HepG2 (cell line): ENCODE measurements at regions not wholly inside any gene's neighbourhood (a gene's known extent, or its start where the extent isn't known, plus 50 kb on each side); places are given as distances from the start of the nearest gene placed in this dataset.

ENCODE experiments used
- ATAC-seq: fragments of 200-7000 bp; cut with Tn5 transposase; 3 replicates; pipeline ENCODE4 v1.9.1; 2020; ENCODE audit warnings: mild to moderate bottlenecking, moderate library complexity
- BruUV-seq: library from RNA; stranded (reverse); fragments of 400-500 nt; replicated peaks from 2 replicates; lab custom pipeline; 2021; lab: Mats Ljungman, UMichigan
- CTCF ChIA-PET: fragments of 300-600 bp; formaldehyde crosslinking; extraction: SDS; loops from one replicate; lab custom pipeline; 2021; ENCODE audit warnings: low total read pairs, inconsistent platforms, low intra/inter-chr PET ratio; lab: Yijun Ruan, JAX
- POLR2A ChIA-PET: fragments of 350-600 bp; sonication (Branson Sonifier 250); formaldehyde crosslinking; loops from one replicate; lab custom pipeline; 2020; ENCODE audit warnings: antibody characterized with exemption, inconsistent platforms; lab: Yijun Ruan, JAX
- DNase-seq: peaks from one replicate; pipeline ENCODE4 v3.0.0-alpha.2; 2015; ENCODE audit warnings: low spot score
- FAIRE-seq: peaks from 3 replicates; lab custom pipeline; 2011; peaks lifted over from hg19 to GRCh38; lab: Jason Lieb, UNC
- H2AFZ ChIP-seq: one replicate; pipeline ENCODE4 v1.6.1; 2011; ENCODE audit warnings: low read length, inconsistent platforms
- H3K27ac ChIP-seq: fragments of 300-600 bp; 3 replicates; pipeline ENCODE4 v1.8.0; 2011; ENCODE audit warnings: mixed run types, mild to moderate bottlenecking, mixed read lengths, low read length, inconsistent platforms; ENCODE audit not compliant: insufficient read depth; ENCODE audit errors: extremely low read length
- H3K27me3 ChIP-seq, 2 experiments: fragments of 200-600 bp in 1 of 2; 2 replicates in 1 of 2; 3 replicates in 1 of 2; pipeline versions ENCODE4 v1.6.0 to v1.8.0; 2011; ENCODE audit warnings: low read length in 2 of 2, mild to moderate bottlenecking in 2 of 2, moderate library complexity in 2 of 2, inconsistent platforms in 1 of 2; ENCODE audit not compliant: insufficient read depth in 2 of 2, control insufficient read depth in 1 of 2
- H3K36me3 ChIP-seq, 2 experiments: fragments of 200-600 bp in 1 of 2; replicated peaks in 1 of 2; 2 replicates in 1 of 2; 3 replicates in 1 of 2; pipeline versions ENCODE4 v1.5.1 to v1.8.0; 2011; ENCODE audit warnings: low read length in 2 of 2, inconsistent platforms in 1 of 2; ENCODE audit not compliant: insufficient read depth in 2 of 2, control insufficient read depth in 1 of 2
- H3K4me1 ChIP-seq: 2 replicates; pipeline ENCODE4 v1.5.1; 2012; ENCODE audit warnings: low read length, inconsistent platforms; ENCODE audit not compliant: insufficient read depth
- H3K4me2 ChIP-seq: 2 replicates; pipeline ENCODE4 v1.6.0; 2011; ENCODE audit warnings: low read depth, low read length, inconsistent platforms
- H3K4me3 ChIP-seq, 3 experiments: fragments of 200-600 bp in 1 of 3; sonication (generic), shearing (Covaris generic) in 1 of 3; replicated peaks in 1 of 3; 2 replicates each; pipeline ENCODE4 v1.5.1; 2011 to 2016; ENCODE audit warnings: low read length in 3 of 3, inconsistent platforms in 2 of 3, low read depth in 2 of 3, mild to moderate bottlenecking in 2 of 3, control low read depth in 1 of 3, mixed read lengths in 1 of 3; ENCODE audit not compliant: insufficient read depth in 1 of 3
- H3K79me2 ChIP-seq: one replicate; pipeline ENCODE4 v1.6.1; 2011; ENCODE audit warnings: low read length, inconsistent platforms; ENCODE audit not compliant: insufficient read depth
- H3K9ac ChIP-seq: 2 replicates; pipeline ENCODE4 v1.6.0; 2011; ENCODE audit warnings: mild to moderate bottlenecking, low read depth, low read length, inconsistent platforms; ENCODE audit not compliant: insufficient read depth
- H3K9me3 ChIP-seq: 2 replicates; pipeline ENCODE4 v1.5.1; 2012; ENCODE audit warnings: mild to moderate bottlenecking, low read length
- H4K20me1 ChIP-seq: 2 replicates; pipeline ENCODE4 v1.6.0; 2011; ENCODE audit warnings: inconsistent platforms, mild to moderate bottlenecking, low read length, moderate library complexity; ENCODE audit not compliant: insufficient read depth
- ARNT ChIP-seq: fragments of 450-650 bp; IDR thresholded peaks from 2 replicates; pipeline ENCODE4 v1.6.1; 2017
- FOXP1 ChIP-seq, 2 experiments: fragments of 450-650 bp in 1 of 2; IDR thresholded peaks; 2 replicates each; pipeline ENCODE4 v1.6.1; 2017 to 2018; ENCODE audit warnings: antibody characterized with exemption in 1 of 2
- GATA4 ChIP-seq: sonication (generic); IDR thresholded peaks from 2 replicates; pipeline ENCODE4 v1.6.1; 2016; ENCODE audit warnings: antibody characterized with exemption, low read depth, borderline replicate concordance
- HNF4A ChIP-seq: sonication (generic); formaldehyde crosslinking; IDR thresholded peaks from 2 replicates; pipeline ENCODE4 v1.4.0; 2020; ENCODE audit warnings: missing genetic modification reagents
- HNF4G ChIP-seq, 2 experiments: sonication (generic) in 1 of 2; formaldehyde crosslinking in 1 of 2; IDR thresholded peaks; 2 replicates each; pipeline versions ENCODE4 v1.4.0 to v1.6.1; 2011 to 2020; ENCODE audit warnings: borderline replicate concordance in 2 of 2, low read depth in 2 of 2, mild to moderate bottlenecking in 2 of 2, low read length in 1 of 2, missing genetic modification reagents in 1 of 2, moderate library complexity in 1 of 2
- HNRNPH1 ChIP-seq: fragments of 200-400 bp; formaldehyde crosslinking; optimal IDR thresholded peaks from 2 replicates; pipeline ENCODE3; 2017; ENCODE audit warnings: mild to moderate bottlenecking, low read depth, low read length
- IRX3 ChIP-seq: sonication (generic); formaldehyde crosslinking; IDR thresholded peaks from 2 replicates; pipeline ENCODE4 v1.8.1; 2023; ENCODE audit warnings: mild to moderate bottlenecking, low read depth, missing genetic modification reagents, borderline replicate concordance
- KLF15 ChIP-seq: sonication (generic); formaldehyde crosslinking; IDR thresholded peaks from 2 replicates; pipeline ENCODE4 v1.8.1; 2023; ENCODE audit warnings: borderline replicate concordance, mild to moderate bottlenecking, inconsistent platforms, missing genetic modification reagents, mixed read lengths
- MEF2D ChIP-seq: sonication (generic); formaldehyde crosslinking; IDR thresholded peaks from 2 replicates; pipeline ENCODE4 v1.5.1; 2020; ENCODE audit warnings: mild to moderate bottlenecking, missing genetic modification reagents
- NFKB2 ChIP-seq: sonication (generic); formaldehyde crosslinking; IDR thresholded peaks from 2 replicates; pipeline ENCODE4 v1.4.0; 2020; ENCODE audit warnings: missing genetic modification reagents, borderline replicate concordance
- SRSF1 ChIP-seq: fragments of 200-400 bp; formaldehyde crosslinking; optimal IDR thresholded peaks from 2 replicates; pipeline ENCODE3; 2017; ENCODE audit warnings: mild to moderate bottlenecking, low read depth, low read length, moderate library complexity
- ZFP37 ChIP-seq: sonication (generic); formaldehyde crosslinking; IDR thresholded peaks from 2 replicates; pipeline ENCODE4 v1.4.0; 2020; ENCODE audit warnings: missing genetic modification reagents, borderline replicate concordance
- ZNF235 ChIP-seq: sonication (generic); formaldehyde crosslinking; IDR thresholded peaks from 2 replicates; pipeline ENCODE4 v1.8.1; 2023; ENCODE audit warnings: mild to moderate bottlenecking, missing genetic modification reagents, borderline replicate concordance
- ZNF296 ChIP-seq: sonication (generic); formaldehyde crosslinking; conservative IDR thresholded peaks from 2 replicates; pipeline ENCODE4 v1.5.0; 2020; ENCODE audit warnings: mild to moderate bottlenecking, missing genetic modification reagents
- ZNF431 ChIP-seq: sonication (generic); formaldehyde crosslinking; IDR thresholded peaks from 2 replicates; pipeline ENCODE4 v1.9.0; 2022; ENCODE audit warnings: missing genetic modification reagents, low read depth, mild to moderate bottlenecking, borderline replicate concordance
- ZNF530 ChIP-seq: sonication (generic); formaldehyde crosslinking; IDR thresholded peaks from 2 replicates; pipeline ENCODE4 v1.5.0; 2020; ENCODE audit warnings: low read depth, mild to moderate bottlenecking, missing genetic modification reagents
- ZNF652 ChIP-seq: IDR thresholded peaks from 2 replicates; pipeline ENCODE4 v1.6.1; 2016; ENCODE audit warnings: low read depth, borderline replicate concordance
- WGBS: methylation state at CpG from one replicate; pipeline ENCODE4 v1.1.6; 2017; ENCODE audit warnings: low lambda C conversion rate; 5-methylcytosine and 5-hydroxymethylcytosine counted together
- in situ Hi-C: cut with HindIII; loops from 2 replicates; pipeline ENCODE4 v1.10.0; 2017; ENCODE audit warnings: low pct_unique_long_range_greater_than_20kb; ENCODE audit not compliant: extremely low pct_ligation_motif_present
- intact Hi-C: fragments of 100-400 bp; cut with micrococcal nuclease; formaldehyde crosslinking; loops from one replicate; pipeline ENCODE4 v1.10.0; 2022; ENCODE audit not compliant: unreplicated experiment
- TF ChIP-seq, protein P1 (sequence below): sonication (generic); formaldehyde crosslinking; IDR thresholded peaks from 2 replicates; pipeline ENCODE4 v1.4.0; 2020; ENCODE audit warnings: missing genetic modification reagents

DNA sequence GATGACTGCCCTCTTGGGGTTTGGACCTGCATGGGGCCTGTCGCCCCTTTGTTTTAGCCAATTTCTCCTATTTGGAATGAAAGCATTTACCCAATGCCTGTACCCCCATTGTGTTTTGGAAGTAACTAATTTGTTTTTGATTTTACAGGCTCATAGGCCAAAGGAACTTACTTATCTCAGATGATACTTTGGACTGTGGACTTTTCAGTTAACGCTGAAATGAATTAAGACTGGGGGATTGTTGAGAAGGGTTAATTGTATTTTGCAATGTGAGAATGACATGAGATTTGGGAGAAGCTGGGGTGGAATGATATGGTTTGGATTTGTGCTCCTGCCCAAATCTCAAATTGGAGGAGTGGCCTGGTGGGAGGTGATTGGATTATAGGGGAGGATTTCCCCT, 185.8 kb upstream of the PHYHIPL start:
- no peak overlapping the region for H3K4me3 ChIP-seq
- H3K27me3 ChIP-seq, result no peaks in the 10 kb centered on the region
- POLR2A ChIA-PET, result interaction anchor here (2.3 to 2.6 kb wide), 2 partner anchors 16 to 23 kb away, joined by 8 to 14 read pairs; no protein-coding TSS in a partner anchor
- BruUV-seq, result no TSS peak
- TF ChIP-seq ZNF652 (peak; percentile 73), HNF4A (peak; percentile 65), SRSF1 (no peak), HNF4G (IDR thresholded peaks at IDR 0.05; ENCODE audit: borderline replicate concordance, low read depth, low read length) (peak; percentile 10; the same call in 1 of the 2 replicates), HNF4G (CRISPR knock-in tag; IDR thresholded peaks at IDR 0.05; ENCODE audit: borderline replicate concordance, low read depth) (no peak)
- TF ChIP-seq, all 625 proteins: peak for 3
- Histone ChIP-seq H2AFZ (no peak overlapping the region), H3K36me3 (no peaks in the 10 kb centered on the region), H4K20me1 (no peaks in the 10 kb centered on the region), H3K4me2 (no peak overlapping the region), H3K9me3 (peaks cover 11% of the 10 kb centered on the region), H3K9ac (no peak overlapping the region), H3K79me2 (no peaks in the 10 kb centered on the region), H3K4me1 (peaks cover 92% of the 10 kb centered on the region), H3K27ac (no peak overlapping the region)
- ATAC-seq (no peak), DNase-seq (no peak), FAIRE-seq (no peak)
- WGBS, result 62% methylated on average over 2 of the region's 2 CpGs
- CTCF ChIA-PET, result no interaction called here
- intact Hi-C loops (no loop called here), in situ Hi-C loops (no loop called here)

- Histone ChIP-seq H3K79me2 (no peaks in the 10 kb centered on the region), H3K27me3 (no peaks in the 10 kb centered on the region), H3K27ac (peak overlapping the region; percentile 20), H3K4me3 (no peak overlapping the region), H3K9ac (no peak overlapping the region), H2AFZ (no peak overlapping the region), H4K20me1 (no peaks in the 10 kb centered on the region), H3K4me1 (peaks cover 100% of the 10 kb centered on the region), H3K36me3 (no peaks in the 10 kb centered on the region), H3K9me3 (peaks cover 11% of the 10 kb centered on the region), H3K4me2 (no peak overlapping the region)
- ChIA-PET POLR2A (interaction anchor here (1.5 to 2.6 kb wide), 3 partner anchors 15 to 24 kb away, joined by 5 to 14 read pairs (median 8); no protein-coding TSS in a partner anchor), CTCF (no interaction called here)
- DNase-seq (no peak), FAIRE-seq (no peak), ATAC-seq (no peak)
- intact Hi-C loops (no loop called here), in situ Hi-C loops (no loop called here)
- no TSS peak for BruUV-seq
- TF ChIP-seq HNRNPH1 (no peak), ZNF235 (CRISPR knock-in tag) (no peak), KLF15 (no peak), GATA4 (no peak), ZFP37 (CRISPR knock-in tag) (no peak), ARNT (no peak), ZNF296 (CRISPR knock-in tag) (no peak), FOXP1 (IDR thresholded peaks at IDR 0.05) (no peak), FOXP1 (CRISPR knock-in tag; IDR thresholded peaks at IDR 0.05) (no peak), ZNF431 (no peak), NFKB2 (CRISPR knock-in tag) (no peak), ZNF652 (no peak), ZNF530 (CRISPR knock-in tag) (no peak), IRX3 (CRISPR knock-in tag) (no peak), MEF2D (no peak)
- TF ChIP-seq, protein P1, sequence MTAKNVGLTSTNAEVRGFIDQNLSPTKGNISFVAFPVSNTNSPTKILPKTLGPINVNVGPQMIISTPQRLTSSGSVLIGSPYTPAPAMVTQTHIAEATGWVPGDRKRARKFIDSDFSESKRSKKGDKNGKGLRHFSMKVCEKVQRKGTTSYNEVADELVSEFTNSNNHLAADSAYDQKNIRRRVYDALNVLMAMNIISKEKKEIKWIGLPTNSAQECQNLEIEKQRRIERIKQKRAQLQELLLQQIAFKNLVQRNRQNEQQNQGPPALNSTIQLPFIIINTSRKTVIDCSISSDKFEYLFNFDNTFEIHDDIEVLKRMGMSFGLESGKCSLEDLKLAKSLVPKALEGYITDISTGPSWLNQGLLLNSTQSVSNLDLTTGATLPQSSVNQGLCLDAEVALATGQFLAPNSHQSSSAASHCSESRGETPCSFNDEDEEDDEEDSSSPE, result no peak
Measured at GRCh38 chr10:58991856-58992255, 184.6 kb upstream of the PHYHIPL start.
